Cardiac muscle cell (in vitro differentiated cells and primary cell): ENCODE measurements at regions not wholly inside any gene's neighbourhood (a gene's known extent, or its start where the extent isn't known, plus 50 kb on each side); places are given as distances from the start of the nearest gene placed in this dataset.

Source experiments
- DNase-seq, 2 donors: peaks; one replicate each; pipeline versions ENCODE4 v3.0.0 to v3.0.0-alpha.2; 2010 to 2017; ENCODE audit warnings: low read depth in 1 of 2, low spot score in 1 of 2
- H3K27ac ChIP-seq: fragments of 200-600 bp; sonication (generic); 2 replicates; pipeline ENCODE4 v1.5.1; 2016
- H3K27me3 ChIP-seq: fragments of 200-600 bp; sonication (generic); 2 replicates; pipeline ENCODE4 v1.6.0; 2016; ENCODE audit warnings: control low read depth
- H3K36me3 ChIP-seq: fragments of 200-600 bp; sonication (generic); 2 replicates; pipeline ENCODE4 v1.5.1; 2016; ENCODE audit warnings: control low read depth
- H3K4me1 ChIP-seq: fragments of 200-600 bp; sonication (generic); 2 replicates; pipeline ENCODE4 v1.8.1; 2017; ENCODE audit warnings: low read depth, mild to moderate bottlenecking, mixed run types
- H3K4me3 ChIP-seq: fragments of 200-600 bp; sonication (generic); 2 replicates; pipeline ENCODE4 v1.5.1; 2016; ENCODE audit warnings: mild to moderate bottlenecking
- H3K9me3 ChIP-seq: fragments of 200-600 bp; sonication (generic); 2 replicates; pipeline ENCODE4 v1.5.1; 2017; ENCODE audit warnings: low read depth, mild to moderate bottlenecking, control low read depth
- CTCF ChIP-seq: IDR thresholded peaks from 2 replicates; pipeline ENCODE4 v1.5.1; 2012; ENCODE audit warnings: low read depth, mild to moderate bottlenecking, low read length

GRCh38 chr4:153113838-153114105 is 90.5 kb upstream of the TRIM2 start:
- no peaks in the 10 kb centered on the region for H3K9me3 ChIP-seq
- no peak overlapping the region for H3K4me3 ChIP-seq
- H3K27me3 ChIP-seq, result no peaks in the 10 kb centered on the region
- no peak for TF ChIP-seq CTCF
- peaks cover 7% of the 10 kb centered on the region for H3K4me1 ChIP-seq
- H3K27ac ChIP-seq, result no peak overlapping the region
- H3K36me3 ChIP-seq, result no peaks in the 10 kb centered on the region
- DNase-seq, result no peak

- Histone ChIP-seq H3K4me3 (no peak overlapping the region), H3K27me3 (no peaks in the 10 kb centered on the region), H3K9me3 (no peaks in the 10 kb centered on the region), H3K4me1 (peaks cover 16% of the 10 kb centered on the region), H3K27ac (no peak overlapping the region), H3K36me3 (no peaks in the 10 kb centered on the region)
- peak in 1 of 2 donors; percentile 69 for DNase-seq
- no peak for TF ChIP-seq CTCF
These were observed 89.4 kb upstream of the TRIM2 start for GRCh38 chr4:153114771-153115321.

- no peak overlapping the region for H3K4me3 ChIP-seq
These were observed 88.6 kb upstream of the TRIM2 start for GRCh38 chr4:153115322-153116290.

GRCh38 chr4:153116291-153116680 is 88.0 kb upstream of the TRIM2 start:
- H3K36me3 ChIP-seq, result no peaks in the 10 kb centered on the region
- DNase-seq, result no peak
- no peak for TF ChIP-seq CTCF

More at GRCh38 chr4:153115322-153116290, 88.6 kb upstream of the TRIM2 start:
- Histone ChIP-seq H3K4me1 (peaks cover 16% of the 10 kb centered on the region), H3K27ac (no peak overlapping the region), H3K27me3 (no peaks in the 10 kb centered on the region), H3K9me3 (no peaks in the 10 kb centered on the region), H3K36me3 (no peaks in the 10 kb centered on the region)
- no peak for TF ChIP-seq CTCF
- peak in 1 of 2 donors; percentile 58 for DNase-seq

GRCh38 chr4:153116801-153117200 is 87.4 kb upstream of the TRIM2 start:
- TF ChIP-seq CTCF, result no peak
- no peak for DNase-seq
- H3K4me3 ChIP-seq, result no peak overlapping the region
- no peaks in the 10 kb centered on the region for H3K27me3 ChIP-seq
- no peaks in the 10 kb centered on the region for H3K36me3 ChIP-seq
- H3K4me1 ChIP-seq, result peaks cover 16% of the 10 kb centered on the region
- no peak overlapping the region for H3K27ac ChIP-seq
- H3K9me3 ChIP-seq, result no peaks in the 10 kb centered on the region

More at GRCh38 chr4:153116291-153116680, 88.0 kb upstream of the TRIM2 start:
- no peak overlapping the region for H3K27ac ChIP-seq
- no peaks in the 10 kb centered on the region for H3K9me3 ChIP-seq
- no peaks in the 10 kb centered on the region for H3K27me3 ChIP-seq
- H3K4me1 ChIP-seq, result peaks cover 16% of the 10 kb centered on the region
- no peak overlapping the region for H3K4me3 ChIP-seq
